ENCODE measurements at regions not wholly inside any gene's neighbourhood (a gene's known extent, or its start where the extent isn't known, plus 50 kb on each side); places are given as distances from the start of the nearest gene placed in this dataset.

GRCh38 chr3:170751899-170752293 lies 118.1 kb downstream of the RPL22L1 start:
- no peak for DNase-seq

DNA sequence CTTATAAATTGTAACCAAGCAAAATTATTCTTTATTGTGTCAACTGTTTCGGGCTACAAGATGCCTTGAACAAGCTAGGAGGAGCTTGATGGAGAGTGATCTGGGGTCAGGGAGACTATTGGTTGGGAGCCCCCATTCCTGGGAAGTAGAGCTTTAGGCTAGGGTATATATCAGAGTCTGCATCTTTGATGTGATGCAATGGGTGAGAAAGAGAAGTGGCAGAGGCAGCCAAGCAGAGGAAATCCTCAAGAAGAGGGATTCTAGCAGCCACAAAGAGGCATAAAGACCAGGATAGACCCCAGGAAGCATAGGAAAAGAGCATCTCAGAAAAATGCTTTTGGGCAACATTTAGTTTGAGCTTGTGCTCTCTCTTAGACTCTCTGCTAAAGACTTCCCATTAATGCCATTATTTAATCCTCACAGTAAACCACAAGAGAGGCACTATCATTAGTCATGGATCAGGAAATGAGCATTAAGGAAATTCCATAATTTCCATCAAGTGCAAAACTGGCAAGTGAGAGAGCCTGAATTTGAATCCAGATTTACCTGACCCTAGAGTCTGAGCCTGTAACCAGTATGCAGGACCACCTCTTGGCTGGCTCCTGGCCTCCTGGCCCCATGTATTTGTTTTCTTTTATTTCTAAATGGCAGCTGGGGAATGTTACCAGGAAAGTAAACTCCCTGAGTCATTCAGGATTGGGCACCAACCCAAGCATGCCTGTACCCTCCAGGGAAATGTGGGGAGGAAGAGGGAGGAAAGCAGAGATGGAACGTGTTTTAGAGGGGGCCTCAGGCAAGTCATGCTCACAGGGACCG lies 118.7 kb downstream of the RPL22L1 start:
- DNase-seq = no peak

GRCh38 chr3:170750478-170750830 lies 119.5 kb downstream of the RPL22L1 start:
- no peak for DNase-seq

- DNase-seq = no peak
These were observed 120.1 kb downstream of the RPL22L1 start for GRCh38 chr3:170749765-170750477.

GRCh38 chr3:170749185-170749584 lies 120.8 kb downstream of the RPL22L1 start:
- no peak for DNase-seq

- no peak for DNase-seq
These were observed 123.6 kb downstream of the RPL22L1 start for GRCh38 chr3:170746175-170746942.

- no peak for DNase-seq
These were observed 124.7 kb downstream of the RPL22L1 start for GRCh38 chr3:170745211-170745718.

DNA sequence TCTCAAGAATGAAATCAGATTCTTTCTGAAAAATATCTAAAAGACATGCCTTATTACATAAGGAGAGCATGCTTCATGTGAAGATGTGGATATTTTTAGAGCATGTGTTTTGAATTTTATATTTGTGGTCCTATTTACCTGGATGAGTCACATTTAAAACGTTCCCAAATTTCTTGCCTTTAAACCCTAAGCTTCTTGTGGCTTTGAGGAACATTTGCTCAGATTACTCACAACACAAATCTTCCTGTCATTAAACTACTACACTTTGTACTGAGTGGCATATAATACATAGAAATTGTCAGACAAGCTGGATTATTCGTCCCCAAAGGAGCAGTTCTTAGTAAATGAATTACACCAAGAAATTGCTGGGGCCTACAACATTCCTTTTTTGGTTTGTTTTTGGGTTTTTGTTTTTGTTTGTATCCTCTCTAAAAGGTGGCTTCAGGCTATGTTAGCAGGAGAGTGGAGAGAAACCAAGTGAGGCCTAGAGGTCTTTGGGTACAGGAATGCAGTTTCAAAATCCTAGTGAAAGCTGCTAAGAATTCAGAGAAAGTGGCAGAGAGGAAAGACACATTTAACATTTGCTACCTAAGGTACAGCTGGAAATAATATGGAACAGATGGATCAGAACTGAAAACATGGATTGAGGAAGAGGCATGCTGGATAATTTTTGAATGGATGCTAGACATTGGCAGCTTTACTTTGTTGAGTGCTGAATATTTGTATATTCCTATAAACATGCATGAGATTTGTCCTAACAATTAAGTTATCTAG lies 128.1 kb downstream of the RPL22L1 start:
- DNase-seq = no peak

- no peak for DNase-seq
These were observed 129.0 kb downstream of the RPL22L1 start for GRCh38 chr3:170740726-170741591.

DNA sequence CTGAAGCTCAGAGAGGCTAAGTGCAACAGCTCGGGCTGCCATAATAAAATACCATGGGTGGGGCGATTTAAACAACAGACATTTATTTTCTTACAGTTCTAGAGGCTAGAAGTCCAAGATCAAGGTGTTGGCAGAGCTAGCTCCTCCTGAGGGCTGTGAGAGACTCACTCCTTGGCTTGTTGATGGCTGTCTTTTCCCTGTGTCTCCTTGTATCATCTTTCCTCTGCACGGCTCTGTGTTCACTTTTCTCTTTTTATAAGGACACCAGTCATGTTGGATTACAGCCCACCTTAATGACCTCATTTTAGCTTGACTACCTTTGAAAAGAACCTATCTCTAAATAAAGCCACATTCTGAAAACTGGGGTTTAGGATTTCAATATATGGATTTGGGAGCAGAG lies 129.7 kb downstream of the RPL22L1 start:
- no peak for DNase-seq

- no peak for DNase-seq
These were observed 130.6 kb downstream of the RPL22L1 start for GRCh38 chr3:170739410-170739809.

DNA sequence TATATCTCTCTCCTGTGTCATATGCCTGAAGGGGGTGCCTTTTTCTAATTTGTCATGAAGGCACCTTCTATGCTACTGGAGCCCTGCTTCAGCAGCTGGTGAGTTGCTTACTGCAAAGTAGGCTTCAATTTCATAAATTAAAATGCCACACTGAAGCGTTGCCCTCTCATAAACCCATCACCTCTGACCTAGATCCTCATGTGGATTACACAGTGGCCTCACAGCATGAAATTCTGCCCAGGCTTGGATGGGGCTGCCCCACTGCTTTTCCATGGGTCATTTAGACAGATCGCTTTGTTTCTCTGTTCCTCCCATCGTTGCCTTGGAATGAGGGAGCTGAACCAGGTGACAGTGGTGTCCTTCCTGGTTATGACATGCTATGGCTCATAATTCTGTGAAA lies 131.2 kb downstream of the RPL22L1 start:
- DNase-seq = no peak

- no peak for DNase-seq
These were observed 132.4 kb downstream of the RPL22L1 start for GRCh38 chr3:170737498-170738162.

DNA sequence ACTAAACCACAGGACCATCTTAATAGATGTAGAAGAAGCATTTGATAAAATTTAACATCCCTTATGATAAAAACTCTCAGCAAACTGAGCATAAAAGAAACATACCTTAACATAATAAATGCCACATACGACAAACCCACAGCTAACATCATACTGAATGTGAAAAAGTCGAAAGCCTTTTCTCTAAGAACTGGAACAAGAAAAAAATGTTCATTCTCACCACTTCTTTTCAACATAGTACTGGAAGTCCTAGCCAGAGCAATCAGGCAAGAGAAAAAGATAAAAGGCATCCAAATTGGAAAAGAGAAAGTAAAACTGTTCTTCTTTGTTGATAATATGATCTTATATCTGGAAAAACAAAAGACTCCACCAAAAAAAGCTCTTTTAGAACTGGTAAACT lies 134.2 kb downstream of the RPL22L1 start:
- no peak for DNase-seq

DNA sequence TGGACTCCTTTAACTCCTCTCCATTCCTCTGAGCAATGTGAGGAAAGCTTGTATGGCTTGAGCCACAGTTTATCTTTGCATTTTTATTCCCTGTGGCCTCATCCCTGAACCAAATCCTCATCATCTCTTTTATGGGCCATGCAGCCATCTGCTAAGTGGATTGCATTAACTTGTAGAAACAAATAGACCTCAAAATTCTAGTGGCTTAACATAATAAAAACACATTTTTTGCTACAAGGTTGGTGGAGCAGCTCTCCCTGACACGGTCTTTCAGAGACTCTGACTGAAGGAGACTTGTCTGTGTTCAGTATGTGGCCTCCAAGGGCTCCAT lies 135.3 kb downstream of the RPL22L1 start:
- no peak for DNase-seq

GRCh38 chr3:170734043-170734734 lies 135.8 kb downstream of the RPL22L1 start:
- DNase-seq = no peak

- DNase-seq = no peak
These were observed 137.2 kb downstream of the RPL22L1 start for GRCh38 chr3:170732660-170733245.

- DNase-seq = no peak
These were observed 138.7 kb downstream of the RPL22L1 start for GRCh38 chr3:170731281-170731680.

DNA sequence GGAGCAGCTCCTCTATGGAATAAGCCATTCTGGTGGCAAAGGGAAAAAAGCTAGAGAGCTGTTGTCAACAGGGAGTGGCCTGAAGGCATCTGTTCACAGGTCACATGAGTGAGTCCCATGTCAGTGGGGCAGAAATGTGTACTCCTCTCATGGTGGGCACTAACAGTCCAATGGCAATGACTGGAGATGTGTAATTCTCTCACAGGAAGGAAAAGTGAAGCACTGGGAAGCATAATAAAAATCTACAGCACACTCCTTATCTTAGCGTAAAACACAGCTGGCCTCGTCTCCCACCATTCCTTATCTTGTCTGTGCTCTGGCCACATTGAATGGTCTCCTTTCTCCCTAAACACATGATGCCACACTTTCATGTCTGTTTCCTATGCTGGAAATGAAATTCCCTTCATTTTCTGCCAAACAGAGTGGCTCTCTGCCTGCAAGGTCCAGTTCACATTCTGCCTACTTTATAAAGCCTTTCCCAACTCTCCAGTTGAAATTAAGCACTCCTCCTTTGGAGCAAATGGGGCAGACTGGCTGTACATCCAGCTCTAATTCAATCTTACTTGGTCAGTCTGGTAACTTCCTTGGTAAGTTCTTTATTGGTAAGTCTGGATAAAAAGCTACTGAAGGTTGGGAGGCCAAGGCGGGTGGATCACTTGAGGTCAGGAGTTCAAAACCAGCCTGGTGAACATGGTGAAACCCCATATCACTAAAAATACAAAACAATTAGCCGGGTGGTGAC lies 139.8 kb downstream of the RPL22L1 start:
- DNase-seq = no peak
